ENCODE measurements at regions not wholly inside any gene's neighbourhood (a gene's known extent, or its start where the extent isn't known, plus 50 kb on each side); places are given as distances from the start of the nearest gene placed in this dataset.

DNA sequence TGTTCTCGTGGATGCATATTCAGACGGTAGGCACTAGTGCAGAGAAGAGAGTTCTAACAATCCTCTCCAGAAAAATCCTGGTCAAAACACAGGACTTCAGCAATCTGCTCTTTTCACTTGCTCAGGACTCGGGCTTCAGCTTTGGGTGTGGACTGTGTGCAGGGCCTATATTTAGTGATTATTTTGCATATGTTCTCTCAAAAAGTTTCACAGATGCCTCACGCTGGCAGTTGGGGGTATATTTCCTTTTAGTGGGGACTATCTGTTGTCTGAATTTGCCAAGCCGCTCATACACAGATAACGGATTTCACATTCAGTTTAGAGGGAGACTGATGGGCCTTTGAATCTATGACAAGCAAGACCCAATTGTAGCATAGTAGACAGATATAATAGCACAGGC is 54.4 kb upstream of the LRRN1 start:
- TF ChIP-seq, protein P1, sequence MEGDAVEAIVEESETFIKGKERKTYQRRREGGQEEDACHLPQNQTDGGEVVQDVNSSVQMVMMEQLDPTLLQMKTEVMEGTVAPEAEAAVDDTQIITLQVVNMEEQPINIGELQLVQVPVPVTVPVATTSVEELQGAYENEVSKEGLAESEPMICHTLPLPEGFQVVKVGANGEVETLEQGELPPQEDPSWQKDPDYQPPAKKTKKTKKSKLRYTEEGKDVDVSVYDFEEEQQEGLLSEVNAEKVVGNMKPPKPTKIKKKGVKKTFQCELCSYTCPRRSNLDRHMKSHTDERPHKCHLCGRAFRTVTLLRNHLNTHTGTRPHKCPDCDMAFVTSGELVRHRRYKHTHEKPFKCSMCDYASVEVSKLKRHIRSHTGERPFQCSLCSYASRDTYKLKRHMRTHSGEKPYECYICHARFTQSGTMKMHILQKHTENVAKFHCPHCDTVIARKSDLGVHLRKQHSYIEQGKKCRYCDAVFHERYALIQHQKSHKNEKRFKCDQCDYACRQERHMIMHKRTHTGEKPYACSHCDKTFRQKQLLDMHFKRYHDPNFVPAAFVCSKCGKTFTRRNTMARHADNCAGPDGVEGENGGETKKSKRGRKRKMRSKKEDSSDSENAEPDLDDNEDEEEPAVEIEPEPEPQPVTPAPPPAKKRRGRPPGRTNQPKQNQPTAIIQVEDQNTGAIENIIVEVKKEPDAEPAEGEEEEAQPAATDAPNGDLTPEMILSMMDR (conservative IDR thresholded peaks at IDR 0.05): no peak
- no peak for TF ChIP-seq EZH2 (IDR thresholded peaks at IDR 0.05; ENCODE audit: low read depth)

All from PC-9 (cell line).